ENCODE measurements at regions not wholly inside any gene's neighbourhood (a gene's known extent, or its start where the extent isn't known, plus 50 kb on each side); places are given as distances from the start of the nearest gene placed in this dataset.

DNA sequence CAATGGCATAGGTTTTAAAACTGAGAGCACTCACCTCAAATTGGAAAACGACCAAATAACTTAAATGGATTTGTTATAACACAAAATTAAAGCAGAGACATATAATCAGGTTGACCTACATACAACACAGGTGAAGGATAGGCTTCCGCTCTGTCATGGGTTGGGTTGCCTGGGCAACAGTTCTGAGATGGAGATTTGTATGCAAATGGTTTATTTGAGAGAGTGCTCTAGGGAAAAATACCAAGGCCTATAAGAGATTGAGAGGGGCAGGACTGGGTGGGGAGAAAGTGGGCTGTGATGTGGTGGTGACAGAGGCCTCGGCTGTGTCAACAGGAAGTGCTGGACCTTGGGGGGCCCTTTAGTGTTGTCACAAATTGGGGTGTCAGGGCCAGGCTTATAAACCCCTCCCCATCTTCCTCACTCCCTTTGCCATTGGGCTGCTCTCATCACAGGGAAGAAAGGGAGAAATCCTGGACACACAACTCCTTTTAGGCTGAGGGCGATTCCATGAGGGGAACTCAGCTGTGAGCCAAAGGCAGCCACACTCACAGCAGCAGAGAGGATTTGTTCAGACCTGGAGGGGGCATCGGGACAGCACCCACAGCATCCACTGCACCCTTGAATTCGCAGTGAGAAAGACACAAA is 105.4 kb upstream of the LYZL1 start:
- TF ChIP-seq, protein P1, sequence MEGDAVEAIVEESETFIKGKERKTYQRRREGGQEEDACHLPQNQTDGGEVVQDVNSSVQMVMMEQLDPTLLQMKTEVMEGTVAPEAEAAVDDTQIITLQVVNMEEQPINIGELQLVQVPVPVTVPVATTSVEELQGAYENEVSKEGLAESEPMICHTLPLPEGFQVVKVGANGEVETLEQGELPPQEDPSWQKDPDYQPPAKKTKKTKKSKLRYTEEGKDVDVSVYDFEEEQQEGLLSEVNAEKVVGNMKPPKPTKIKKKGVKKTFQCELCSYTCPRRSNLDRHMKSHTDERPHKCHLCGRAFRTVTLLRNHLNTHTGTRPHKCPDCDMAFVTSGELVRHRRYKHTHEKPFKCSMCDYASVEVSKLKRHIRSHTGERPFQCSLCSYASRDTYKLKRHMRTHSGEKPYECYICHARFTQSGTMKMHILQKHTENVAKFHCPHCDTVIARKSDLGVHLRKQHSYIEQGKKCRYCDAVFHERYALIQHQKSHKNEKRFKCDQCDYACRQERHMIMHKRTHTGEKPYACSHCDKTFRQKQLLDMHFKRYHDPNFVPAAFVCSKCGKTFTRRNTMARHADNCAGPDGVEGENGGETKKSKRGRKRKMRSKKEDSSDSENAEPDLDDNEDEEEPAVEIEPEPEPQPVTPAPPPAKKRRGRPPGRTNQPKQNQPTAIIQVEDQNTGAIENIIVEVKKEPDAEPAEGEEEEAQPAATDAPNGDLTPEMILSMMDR (conservative IDR thresholded peaks at IDR 0.05 in 1 of 2, IDR thresholded peaks at IDR 0.05 in 1 of 2; ENCODE audit: low read depth in 1 of 2, low read length in 2 of 2), result no peak
- no peak for TF ChIP-seq EZH2 (IDR thresholded peaks at IDR 0.05; ENCODE audit: low read length, missing control alignments)

Data from fibroblast of lung (primary cell).